KMS-11 (cell line): ENCODE measurements at regions not wholly inside any gene's neighbourhood (a gene's known extent, or its start where the extent isn't known, plus 50 kb on each side); places are given as distances from the start of the nearest gene placed in this dataset.

Experiments
- H2AFZ ChIP-seq: fragments of 200-600 bp; sonication (generic); 2 replicates; pipeline ENCODE4 v1.6.1; 2016; ENCODE audit warnings: antibody characterized with exemption, mixed run types, low read depth
- H3K27ac ChIP-seq: fragments of 200-600 bp; sonication (generic); 2 replicates; pipeline ENCODE4 v1.6.1; 2016; ENCODE audit warnings: mild to moderate bottlenecking, mixed run types
- H3K27me3 ChIP-seq: fragments of 200-600 bp; sonication (generic); 2 replicates; pipeline ENCODE4 v1.6.1; 2017; ENCODE audit warnings: mild to moderate bottlenecking, low read depth, mixed run types, moderate library complexity; ENCODE audit not compliant: insufficient read depth
- H3K36me3 ChIP-seq: fragments of 200-600 bp; sonication (generic); 2 replicates; pipeline ENCODE4 v1.6.1; 2017; ENCODE audit warnings: mild to moderate bottlenecking, mixed run types; ENCODE audit not compliant: insufficient read depth
- H3K4me1 ChIP-seq: fragments of 200-600 bp; sonication (generic); 2 replicates; pipeline ENCODE4 v1.6.1; 2016; ENCODE audit warnings: mild to moderate bottlenecking, low read depth, mixed run types; ENCODE audit not compliant: poor library complexity, severe bottlenecking
- H3K4me2 ChIP-seq: fragments of 200-600 bp; sonication (generic); 2 replicates; pipeline ENCODE4 v1.7.0; 2016; ENCODE audit warnings: mild to moderate bottlenecking, mixed run types
- H3K4me3 ChIP-seq: fragments of 200-600 bp; sonication (generic); IDR thresholded peaks from 2 replicates; pipeline ENCODE4 v1.6.1; 2017; ENCODE audit warnings: low read depth, low read length, mixed read lengths; ENCODE audit not compliant: insufficient read depth
- H3K79me2 ChIP-seq: fragments of 200-600 bp; sonication (generic); 2 replicates; pipeline ENCODE4 v1.6.1; 2016; ENCODE audit warnings: low read depth, mixed run types; ENCODE audit not compliant: insufficient read depth
- H3K9ac ChIP-seq: fragments of 200-600 bp; sonication (generic); 2 replicates; pipeline ENCODE4 v1.6.1; 2016; ENCODE audit warnings: mild to moderate bottlenecking, mixed run types
- H4K20me1 ChIP-seq: fragments of 200-600 bp; sonication (generic); 2 replicates; pipeline ENCODE4 v1.6.1; 2016; ENCODE audit warnings: mild to moderate bottlenecking, mixed run types; ENCODE audit not compliant: insufficient read depth
- TF ChIP-seq, protein P1 (sequence below): fragments of 200-600 bp; sonication (generic); conservative IDR thresholded peaks from 2 replicates; pipeline ENCODE4 v1.6.1; 2017; ENCODE audit warnings: low read depth, mild to moderate bottlenecking, antibody characterized with exemption, low read length, moderate library complexity, mixed read lengths

GRCh38 chr2:16069663-16069932 lies 129.2 kb downstream of the MYCN start:
- Histone ChIP-seq H3K27me3 (no peaks in the 10 kb centered on the region), H3K4me2 (no peak overlapping the region), H3K4me3 (no peak overlapping the region), H3K79me2 (no peaks in the 10 kb centered on the region), H4K20me1 (no peaks in the 10 kb centered on the region), H3K4me1 (no peaks in the 10 kb centered on the region), H2AFZ (no peak overlapping the region), H3K36me3 (no peaks in the 10 kb centered on the region), H3K27ac (no peak overlapping the region), H3K9ac (no peak overlapping the region)
- TF ChIP-seq, protein P1, sequence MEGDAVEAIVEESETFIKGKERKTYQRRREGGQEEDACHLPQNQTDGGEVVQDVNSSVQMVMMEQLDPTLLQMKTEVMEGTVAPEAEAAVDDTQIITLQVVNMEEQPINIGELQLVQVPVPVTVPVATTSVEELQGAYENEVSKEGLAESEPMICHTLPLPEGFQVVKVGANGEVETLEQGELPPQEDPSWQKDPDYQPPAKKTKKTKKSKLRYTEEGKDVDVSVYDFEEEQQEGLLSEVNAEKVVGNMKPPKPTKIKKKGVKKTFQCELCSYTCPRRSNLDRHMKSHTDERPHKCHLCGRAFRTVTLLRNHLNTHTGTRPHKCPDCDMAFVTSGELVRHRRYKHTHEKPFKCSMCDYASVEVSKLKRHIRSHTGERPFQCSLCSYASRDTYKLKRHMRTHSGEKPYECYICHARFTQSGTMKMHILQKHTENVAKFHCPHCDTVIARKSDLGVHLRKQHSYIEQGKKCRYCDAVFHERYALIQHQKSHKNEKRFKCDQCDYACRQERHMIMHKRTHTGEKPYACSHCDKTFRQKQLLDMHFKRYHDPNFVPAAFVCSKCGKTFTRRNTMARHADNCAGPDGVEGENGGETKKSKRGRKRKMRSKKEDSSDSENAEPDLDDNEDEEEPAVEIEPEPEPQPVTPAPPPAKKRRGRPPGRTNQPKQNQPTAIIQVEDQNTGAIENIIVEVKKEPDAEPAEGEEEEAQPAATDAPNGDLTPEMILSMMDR, result no peak

DNA sequence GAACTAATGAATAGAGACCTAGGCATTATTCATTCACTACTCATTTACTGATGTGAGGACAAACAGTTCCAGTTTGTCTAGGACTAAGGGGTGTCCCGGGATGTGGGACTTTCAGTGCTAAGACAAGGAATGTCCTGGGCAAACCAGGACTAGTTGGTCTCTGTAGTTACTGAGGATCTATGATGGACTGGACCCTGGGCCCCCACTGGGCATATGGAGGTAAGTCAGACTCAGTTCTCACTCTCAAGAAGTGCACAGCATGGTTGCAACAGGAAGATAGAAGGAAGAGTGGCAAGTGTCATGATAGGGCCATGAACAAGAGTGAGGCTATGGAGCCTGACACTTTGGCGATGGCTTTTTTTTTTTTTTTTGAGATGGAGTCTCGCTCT lies 128.2 kb downstream of the MYCN start:
- Histone ChIP-seq H3K4me2 (no peak overlapping the region), H3K4me3 (no peak overlapping the region), H3K36me3 (no peaks in the 10 kb centered on the region), H3K27me3 (no peaks in the 10 kb centered on the region), H4K20me1 (no peaks in the 10 kb centered on the region), H3K27ac (no peak overlapping the region), H3K79me2 (no peaks in the 10 kb centered on the region), H3K9ac (no peak overlapping the region), H3K4me1 (no peaks in the 10 kb centered on the region), H2AFZ (no peak overlapping the region)
- TF ChIP-seq, protein P1, result no peak

DNA sequence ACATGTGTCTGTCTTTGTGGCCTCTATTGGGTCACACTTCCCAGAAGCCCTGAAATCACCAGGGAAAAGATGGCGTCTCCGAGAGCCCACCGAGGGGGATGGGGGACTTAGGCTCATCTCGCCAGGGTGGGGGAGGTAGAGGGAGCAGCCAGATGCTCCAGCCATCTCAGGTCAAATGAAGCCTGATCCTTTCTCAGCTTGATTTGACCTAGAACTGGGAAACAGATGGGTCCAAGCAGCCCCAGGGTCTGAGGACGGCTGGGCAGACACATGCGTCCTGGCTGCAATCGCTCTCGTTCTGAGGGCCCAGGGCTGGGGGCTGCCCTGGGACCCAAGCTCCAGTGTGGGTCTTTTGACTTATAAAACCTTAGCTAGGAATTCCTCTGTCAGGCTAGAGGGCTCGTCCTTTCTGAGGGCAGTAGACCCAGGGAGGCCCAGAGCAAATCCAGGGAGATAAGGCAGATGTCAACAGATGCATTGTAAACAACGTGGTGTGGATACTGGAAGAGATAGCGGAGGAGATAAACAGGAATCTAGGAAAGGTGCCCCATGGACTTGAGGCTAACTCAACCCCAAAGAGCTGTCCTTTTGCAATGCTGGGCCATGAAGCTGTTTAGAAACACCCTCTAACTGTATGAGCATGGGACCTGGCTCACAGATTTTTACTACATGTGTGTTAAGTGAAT lies 127.7 kb downstream of the MYCN start:
- H3K4me3 ChIP-seq, result no peak overlapping the region
- H4K20me1 ChIP-seq, result no peaks in the 10 kb centered on the region
- no peaks in the 10 kb centered on the region for H3K4me1 ChIP-seq
- TF ChIP-seq, protein P1, result no peak
- no peak overlapping the region for H3K4me2 ChIP-seq
- no peaks in the 10 kb centered on the region for H3K79me2 ChIP-seq
- no peaks in the 10 kb centered on the region for H3K36me3 ChIP-seq
- no peaks in the 10 kb centered on the region for H3K27me3 ChIP-seq
- no peak overlapping the region for H3K9ac ChIP-seq
- no peak overlapping the region for H3K27ac ChIP-seq
- no peak overlapping the region for H2AFZ ChIP-seq

GRCh38 chr2:16067444-16067843 lies 127.1 kb downstream of the MYCN start:
- Histone ChIP-seq H3K9ac (no peak overlapping the region), H3K36me3 (no peaks in the 10 kb centered on the region), H4K20me1 (no peaks in the 10 kb centered on the region), H3K4me2 (no peak overlapping the region), H3K4me3 (no peak overlapping the region), H2AFZ (no peak overlapping the region), H3K79me2 (no peaks in the 10 kb centered on the region), H3K27me3 (no peaks in the 10 kb centered on the region), H3K27ac (no peak overlapping the region), H3K4me1 (no peaks in the 10 kb centered on the region)
- TF ChIP-seq, protein P1, result no peak
